ENCODE measurements at regions not wholly inside any gene's neighbourhood (a gene's known extent, or its start where the extent isn't known, plus 50 kb on each side); places are given as distances from the start of the nearest gene placed in this dataset.

DNA sequence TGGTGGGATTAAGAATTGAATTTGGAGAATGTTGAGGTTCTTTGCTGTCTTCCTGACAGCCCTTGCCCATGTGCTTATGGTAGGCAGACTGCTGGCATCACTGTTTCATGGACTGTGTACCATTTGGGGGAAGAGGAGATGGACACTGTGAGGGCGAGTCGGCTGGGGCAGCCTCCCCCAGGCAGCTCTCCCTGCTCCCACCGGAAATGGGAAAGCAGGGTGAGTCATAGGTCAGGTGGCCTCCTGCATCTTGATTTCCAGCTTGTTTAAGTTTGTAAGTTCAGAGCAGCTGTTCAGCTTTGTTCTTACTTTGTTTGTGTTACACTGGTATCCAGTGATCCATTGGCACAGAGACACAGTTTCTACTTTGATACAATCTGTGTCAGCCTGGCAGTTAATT lies 87.2 kb upstream of the CNIH3 start:
- H3K4me3 ChIP-seq, result no peak overlapping the region
- no peaks in the 10 kb centered on the region for H3K36me3 ChIP-seq
- no peaks in the 10 kb centered on the region for H3K9me3 ChIP-seq
- ATAC-seq, result no peak
- TF ChIP-seq, protein P1, sequence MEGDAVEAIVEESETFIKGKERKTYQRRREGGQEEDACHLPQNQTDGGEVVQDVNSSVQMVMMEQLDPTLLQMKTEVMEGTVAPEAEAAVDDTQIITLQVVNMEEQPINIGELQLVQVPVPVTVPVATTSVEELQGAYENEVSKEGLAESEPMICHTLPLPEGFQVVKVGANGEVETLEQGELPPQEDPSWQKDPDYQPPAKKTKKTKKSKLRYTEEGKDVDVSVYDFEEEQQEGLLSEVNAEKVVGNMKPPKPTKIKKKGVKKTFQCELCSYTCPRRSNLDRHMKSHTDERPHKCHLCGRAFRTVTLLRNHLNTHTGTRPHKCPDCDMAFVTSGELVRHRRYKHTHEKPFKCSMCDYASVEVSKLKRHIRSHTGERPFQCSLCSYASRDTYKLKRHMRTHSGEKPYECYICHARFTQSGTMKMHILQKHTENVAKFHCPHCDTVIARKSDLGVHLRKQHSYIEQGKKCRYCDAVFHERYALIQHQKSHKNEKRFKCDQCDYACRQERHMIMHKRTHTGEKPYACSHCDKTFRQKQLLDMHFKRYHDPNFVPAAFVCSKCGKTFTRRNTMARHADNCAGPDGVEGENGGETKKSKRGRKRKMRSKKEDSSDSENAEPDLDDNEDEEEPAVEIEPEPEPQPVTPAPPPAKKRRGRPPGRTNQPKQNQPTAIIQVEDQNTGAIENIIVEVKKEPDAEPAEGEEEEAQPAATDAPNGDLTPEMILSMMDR (IDR thresholded peaks at IDR 0.05), result no peak
- no peaks in the 10 kb centered on the region for H3K4me1 ChIP-seq
- no peak for DNase-seq
- intact Hi-C loops (cut with DNase I), result no loop called here
- no peak overlapping the region for H3K27ac ChIP-seq
- no peaks in the 10 kb centered on the region for H3K27me3 ChIP-seq (ENCODE audit: low read depth)

GRCh38 chr1:224529844-224530243 lies 86.3 kb upstream of the CNIH3 start:
- ATAC-seq, result no peak

DNA sequence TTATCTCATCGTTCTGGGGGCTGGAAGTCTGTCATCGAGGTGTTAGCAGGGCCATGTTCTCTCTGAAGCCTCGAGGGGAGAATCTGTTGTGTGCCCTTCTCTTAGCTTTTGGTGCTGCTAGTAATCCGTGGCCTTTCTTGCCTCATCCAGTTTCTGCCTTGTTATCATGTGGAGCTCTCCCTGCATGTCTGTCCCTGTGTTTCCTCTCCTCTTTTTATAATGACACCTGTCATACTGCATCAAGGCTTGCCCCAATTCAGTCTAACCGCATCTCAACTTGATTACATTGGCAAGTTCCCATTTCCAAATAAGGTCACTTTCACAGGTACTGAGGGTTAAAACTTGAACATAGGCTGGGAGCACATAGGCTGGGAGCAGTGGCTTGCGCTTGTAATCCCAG lies 82.6 kb upstream of the CNIH3 start:
- intact Hi-C loops (cut with DNase I), result no loop called here
- no peak for ATAC-seq
- Histone ChIP-seq H3K27me3 (ENCODE audit: low read depth) (no peaks in the 10 kb centered on the region), H3K36me3 (no peaks in the 10 kb centered on the region), H3K9me3 (no peaks in the 10 kb centered on the region), H3K4me3 (no peak overlapping the region), H3K27ac (no peak overlapping the region), H3K4me1 (no peaks in the 10 kb centered on the region)
- TF ChIP-seq, protein P1 (IDR thresholded peaks at IDR 0.05), result no peak
- no peak for DNase-seq

More at GRCh38 chr1:224529844-224530243, 86.3 kb upstream of the CNIH3 start:
- Histone ChIP-seq H3K36me3 (no peaks in the 10 kb centered on the region), H3K27ac (no peak overlapping the region), H3K9me3 (no peaks in the 10 kb centered on the region), H3K4me3 (no peak overlapping the region), H3K4me1 (no peaks in the 10 kb centered on the region), H3K27me3 (ENCODE audit: low read depth) (no peaks in the 10 kb centered on the region)
- DNase-seq, result no peak
- intact Hi-C loops (cut with DNase I), result no loop called here
- TF ChIP-seq, protein P1 (IDR thresholded peaks at IDR 0.05), result no peak

DNA sequence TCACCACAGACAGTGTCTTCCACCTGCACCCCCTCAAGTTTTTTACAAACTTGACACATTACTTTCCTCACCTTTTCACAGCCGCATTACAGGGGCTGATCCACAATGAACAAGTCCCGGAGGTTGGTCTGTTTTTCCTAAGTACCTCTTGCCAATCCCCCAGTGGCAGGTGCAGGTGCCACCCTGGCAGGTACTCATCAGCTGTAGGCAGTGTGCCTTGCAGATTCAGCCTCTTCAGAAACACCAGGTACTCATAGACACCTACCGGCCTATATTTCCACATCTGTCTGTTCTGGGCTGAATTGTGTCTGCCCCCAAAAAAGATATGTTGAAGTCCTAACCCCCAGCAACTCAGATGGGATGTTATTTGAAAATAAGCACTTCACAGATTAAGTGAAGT lies 81.4 kb upstream of the CNIH3 start:
- Histone ChIP-seq H3K36me3 (no peaks in the 10 kb centered on the region), H3K9me3 (no peaks in the 10 kb centered on the region), H3K4me1 (no peaks in the 10 kb centered on the region), H3K4me3 (no peak overlapping the region), H3K27me3 (ENCODE audit: low read depth) (no peaks in the 10 kb centered on the region), H3K27ac (no peak overlapping the region)
- TF ChIP-seq, protein P1 (IDR thresholded peaks at IDR 0.05), result no peak
- no peak for ATAC-seq
- intact Hi-C loops (cut with DNase I), result no loop called here
- no peak for DNase-seq

DNA sequence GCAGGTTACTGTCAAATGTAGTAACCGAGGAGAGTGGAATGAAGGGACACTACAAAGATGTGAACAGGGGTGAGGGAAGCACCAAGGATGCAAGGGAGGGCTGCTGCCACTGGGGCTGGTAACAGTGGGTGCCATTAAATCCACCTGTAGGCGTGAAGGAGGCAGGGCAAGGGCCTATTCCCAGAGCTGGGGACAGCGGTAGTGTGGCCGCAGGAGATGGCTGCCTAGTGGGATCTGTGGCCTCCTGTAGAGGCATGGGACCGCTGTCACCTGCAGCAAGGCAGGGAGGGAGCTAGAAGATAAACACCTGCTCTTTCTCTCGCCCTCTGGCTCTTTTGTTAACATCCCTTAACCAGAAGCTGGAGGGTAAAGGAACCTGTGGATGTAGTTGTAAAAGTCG lies 80.5 kb upstream of the CNIH3 start:
- no peaks in the 10 kb centered on the region for H3K4me1 ChIP-seq
- no peaks in the 10 kb centered on the region for H3K27me3 ChIP-seq (ENCODE audit: low read depth)
- H3K36me3 ChIP-seq, result no peaks in the 10 kb centered on the region
- H3K27ac ChIP-seq, result no peak overlapping the region
- intact Hi-C loops (cut with DNase I), result no loop called here
- TF ChIP-seq, protein P1 (IDR thresholded peaks at IDR 0.05), result no peak
- no peak for DNase-seq
- H3K4me3 ChIP-seq, result no peak overlapping the region
- ATAC-seq, result no peak
- no peaks in the 10 kb centered on the region for H3K9me3 ChIP-seq

DNA sequence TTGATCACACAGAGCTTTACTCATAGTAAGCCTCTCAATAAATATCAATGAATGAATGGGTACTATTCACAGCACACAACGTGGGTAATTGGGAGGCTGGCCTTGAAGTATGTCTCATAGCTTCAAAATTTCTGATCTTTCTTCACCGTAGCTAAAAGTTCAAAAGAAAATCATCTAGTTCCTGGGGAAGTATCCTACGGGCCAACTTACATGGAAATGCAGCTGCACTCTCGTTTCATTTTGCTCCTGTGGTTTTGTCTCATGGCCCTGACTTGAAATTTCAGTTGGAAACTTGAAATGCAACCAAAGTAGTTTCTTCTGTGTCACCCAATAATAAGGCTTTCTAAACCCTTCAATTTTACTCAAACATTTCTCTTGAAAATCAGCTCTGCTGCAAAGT lies 76.1 kb upstream of the CNIH3 start:
- TF ChIP-seq, protein P1 (IDR thresholded peaks at IDR 0.05), result no peak
- no peak overlapping the region for H3K27ac ChIP-seq
- intact Hi-C loops (cut with DNase I), result no loop called here
- ATAC-seq, result no peak
- H3K4me1 ChIP-seq, result no peaks in the 10 kb centered on the region
- H3K4me3 ChIP-seq, result no peak overlapping the region
- no peaks in the 10 kb centered on the region for H3K27me3 ChIP-seq (ENCODE audit: low read depth)
- no peaks in the 10 kb centered on the region for H3K36me3 ChIP-seq
- no peak for DNase-seq
- H3K9me3 ChIP-seq, result no peaks in the 10 kb centered on the region

Data from lower lobe of right lung (tissue), 2 donors.